Hematopoietic multipotent progenitor cell treated with erythropoietin and hydrocortisone succinate and interleukin-3 and kit ligand, for 15 days (in vitro differentiated cells): ENCODE measurements at regions not wholly inside any gene's neighbourhood (a gene's known extent, or its start where the extent isn't known, plus 50 kb on each side); places are given as distances from the start of the nearest gene placed in this dataset.
"Not testable (repeated sequence)": the region's sequence is repeated elsewhere in the genome, so short reads cannot be mapped to it uniquely, and the experiment has no call there.

Source experiments
- DNase-seq: peaks from one replicate; pipeline ENCODE4 v3.0.0-alpha.2; 2015; ENCODE audit warnings: low spot score

- DNase-seq, result no peak
Measured at GRCh38 chr1:19591482-19592091, 52.5 kb upstream of the NBL1 start.

- DNase-seq, result no peak
Measured at GRCh38 chr1:19585507-19585906, 58.6 kb upstream of the NBL1 start.

- DNase-seq, result peak; percentile 57
Measured at GRCh38 chr1:19582318-19582717, 61.8 kb upstream of the NBL1 start.

GRCh38 chr1:19581381-19581780, 62.7 kb upstream of the NBL1 start:
- DNase-seq, result no peak

- DNase-seq, result no peak
Measured at GRCh38 chr1:19577561-19577960, 66.5 kb upstream of the NBL1 start.

- no peak for DNase-seq
Measured at GRCh38 chr1:19577036-19577435, 67.1 kb upstream of the NBL1 start.

GRCh38 chr1:19569786-19570185, 74.3 kb upstream of the NBL1 start:
- no peak for DNase-seq

- no peak for DNase-seq
Measured at GRCh38 chr1:19567041-19567440, 77.1 kb upstream of the NBL1 start.

GRCh38 chr1:19564366-19564765, 79.0 kb upstream of the CAPZB start:
- no peak for DNase-seq

GRCh38 chr1:19563324-19564097, 78.2 kb upstream of the CAPZB start:
- DNase-seq, result no peak

GRCh38 chr1:19562847-19563246, 77.5 kb upstream of the CAPZB start:
- no peak for DNase-seq

GRCh38 chr1:19560480-19560879, 75.1 kb upstream of the CAPZB start:
- no peak for DNase-seq

- no peak for DNase-seq
Measured at GRCh38 chr1:19559641-19560040, 74.3 kb upstream of the CAPZB start.

GRCh38 chr1:19557609-19558051, 72.3 kb upstream of the CAPZB start:
- DNase-seq, result no peak

GRCh38 chr1:19554090-19554489, 68.8 kb upstream of the CAPZB start:
- no peak for DNase-seq

- DNase-seq, result no peak
Measured at GRCh38 chr1:19552291-19553010, 67.1 kb upstream of the CAPZB start.

GRCh38 chr1:19551837-19552236, 66.5 kb upstream of the CAPZB start:
- DNase-seq, result not testable (repeated sequence)

- DNase-seq, result not testable (repeated sequence)
Measured at GRCh38 chr1:19550437-19550836, 65.1 kb upstream of the CAPZB start.

- no peak for DNase-seq
Measured at GRCh38 chr1:19547814-19548213, 62.5 kb upstream of the CAPZB start.

GRCh38 chr1:19536519-19536918, 51.2 kb upstream of the CAPZB start:
- DNase-seq, result no peak

- no peak for DNase-seq
Measured at GRCh38 chr1:19535214-19535613, 49.9 kb upstream of the CAPZB start.
